ENCODE measurements at regions not wholly inside any gene's neighbourhood (a gene's known extent, or its start where the extent isn't known, plus 50 kb on each side); places are given as distances from the start of the nearest gene placed in this dataset.

DNA sequence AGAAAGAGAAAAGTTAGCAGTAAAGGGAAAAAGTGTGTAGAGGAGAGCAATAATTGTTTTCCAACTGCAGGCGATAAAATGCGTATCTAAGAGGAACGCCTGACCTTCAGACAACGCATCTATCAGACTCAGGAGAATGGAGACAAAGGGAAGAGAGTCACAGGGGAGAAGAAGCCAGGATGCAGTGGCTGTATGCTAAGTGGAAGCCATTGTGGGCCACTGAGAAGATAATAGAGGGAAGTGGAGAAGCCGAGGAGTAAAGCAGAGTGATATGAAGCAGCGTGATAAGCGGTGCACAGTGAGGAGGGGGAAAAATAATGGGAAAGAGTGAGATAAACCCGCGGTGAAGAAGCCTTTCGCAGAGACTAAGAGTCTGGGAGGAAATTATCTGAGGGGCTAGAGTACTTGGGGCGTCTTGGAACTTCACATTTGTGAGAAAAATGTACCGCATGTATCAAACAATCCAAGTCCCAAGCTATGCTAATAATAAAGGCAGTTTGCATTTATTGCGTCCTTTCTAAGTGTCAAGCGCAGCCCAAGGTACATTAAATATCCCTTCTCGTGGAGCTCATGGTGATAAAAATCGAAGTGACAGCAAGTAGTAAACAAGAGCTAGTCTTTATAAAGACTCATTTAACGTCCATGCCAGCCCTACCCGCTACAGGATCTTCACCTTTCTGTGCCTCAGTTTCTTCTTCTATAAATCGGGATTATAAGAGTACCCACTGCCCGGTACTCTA, 259.8 kb upstream of the PROX1 start:
- no peak for ATAC-seq (replicated peaks)
- no peaks in the 10 kb centered on the region for H3K27me3 Mint-ChIP-seq
- no peaks in the 10 kb centered on the region for H3K4me1 Mint-ChIP-seq
- H3K27ac Mint-ChIP-seq: no peak overlapping the region
- H3K9me3 Mint-ChIP-seq: peaks cover 19% of the 10 kb centered on the region
- no peak overlapping the region for H3K4me3 Mint-ChIP-seq
- H3K36me3 Mint-ChIP-seq (ENCODE audit: low read depth): no peaks in the 10 kb centered on the region

DNA sequence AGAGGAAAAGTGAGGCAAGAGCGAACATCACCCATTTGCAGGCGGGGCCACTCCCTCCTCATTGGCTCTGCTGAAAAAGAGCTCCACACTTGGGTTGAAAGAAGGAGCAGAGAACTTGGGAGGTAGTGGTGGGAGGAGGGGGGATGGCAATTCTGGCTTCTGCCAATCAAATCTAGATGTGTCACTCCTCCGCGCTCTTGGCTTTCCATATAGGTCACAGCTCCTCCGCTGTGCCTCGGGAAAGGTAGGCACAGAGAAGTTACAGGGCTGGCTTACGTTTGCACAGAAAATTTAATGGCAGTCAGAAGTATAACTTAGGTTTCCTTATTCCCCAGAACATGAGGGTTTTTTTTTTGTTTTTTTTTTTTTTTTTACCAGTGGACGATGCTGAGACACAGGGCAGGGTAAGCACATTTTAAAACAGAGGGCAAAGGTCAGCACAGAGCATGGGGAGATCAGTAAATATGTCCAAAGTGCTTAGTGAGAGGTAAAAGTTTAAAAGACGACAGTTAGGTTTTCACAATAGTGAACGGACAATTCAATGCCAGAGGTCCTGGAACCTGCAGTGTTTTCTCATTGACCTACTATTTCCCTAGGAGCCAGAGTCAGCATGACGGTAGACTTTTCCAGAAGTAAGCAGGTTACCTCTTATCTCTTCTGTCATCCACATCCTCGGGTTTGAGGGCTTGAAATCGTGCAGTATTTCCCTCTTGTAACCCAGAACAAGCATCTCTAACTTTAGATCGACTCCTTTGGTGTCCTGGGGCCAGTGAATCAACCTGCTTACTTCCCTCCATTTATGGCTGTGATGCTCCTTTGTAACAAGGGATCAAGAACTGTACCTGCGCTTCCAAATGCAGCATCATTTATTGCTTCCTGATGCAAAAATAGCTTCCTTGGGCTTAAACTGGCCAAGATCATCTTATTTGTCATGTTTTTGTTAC, 258.9 kb upstream of the PROX1 start:
- no peaks in the 10 kb centered on the region for H3K36me3 Mint-ChIP-seq (ENCODE audit: low read depth)
- H3K4me1 Mint-ChIP-seq: no peaks in the 10 kb centered on the region
- H3K9me3 Mint-ChIP-seq: peaks cover 19% of the 10 kb centered on the region
- ATAC-seq (replicated peaks): no peak
- H3K4me3 Mint-ChIP-seq: no peak overlapping the region
- no peaks in the 10 kb centered on the region for H3K27me3 Mint-ChIP-seq
- no peak overlapping the region for H3K27ac Mint-ChIP-seq

DNA sequence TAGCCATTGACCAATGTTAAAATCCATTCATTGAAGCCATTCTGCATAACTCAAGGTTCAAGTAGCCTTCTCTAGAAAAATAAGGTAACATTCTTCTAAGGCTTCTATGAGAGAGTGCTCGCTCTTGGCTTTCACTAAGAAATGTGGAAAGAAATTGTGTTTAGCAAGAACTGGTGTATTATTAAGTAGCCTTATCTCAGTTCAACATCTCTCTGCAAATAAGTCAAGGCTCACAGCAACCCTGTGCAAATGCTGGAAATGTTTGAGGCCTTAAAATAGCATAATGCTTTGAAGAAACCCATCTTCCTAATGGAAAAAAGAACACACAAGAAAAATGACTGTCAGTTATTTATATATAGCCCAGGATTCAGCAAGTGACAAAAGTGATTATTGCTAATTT, 254.1 kb upstream of the PROX1 start:
- Mint-ChIP-seq H3K27ac (no peak overlapping the region), H3K36me3 (ENCODE audit: low read depth) (no peaks in the 10 kb centered on the region), H3K9me3 (peaks cover 14% of the 10 kb centered on the region), H3K4me3 (no peak overlapping the region), H3K4me1 (no peaks in the 10 kb centered on the region), H3K27me3 (no peaks in the 10 kb centered on the region)
- no peak for ATAC-seq (replicated peaks)

- ATAC-seq (replicated peaks): no peak
- H3K36me3 Mint-ChIP-seq (ENCODE audit: low read depth): no peaks in the 10 kb centered on the region
- H3K9me3 Mint-ChIP-seq: peaks cover 8% of the 10 kb centered on the region
- no peak overlapping the region for H3K4me3 Mint-ChIP-seq
- no peak overlapping the region for H3K27ac Mint-ChIP-seq
- H3K4me1 Mint-ChIP-seq: no peaks in the 10 kb centered on the region
- H3K27me3 Mint-ChIP-seq: no peaks in the 10 kb centered on the region
Observed at GRCh38 chr1:213737398-213738035, 250.3 kb upstream of the PROX1 start.

GRCh38 chr1:213738658-213739057, 249.1 kb upstream of the PROX1 start:
- no peaks in the 10 kb centered on the region for H3K36me3 Mint-ChIP-seq (ENCODE audit: low read depth)
- no peaks in the 10 kb centered on the region for H3K4me1 Mint-ChIP-seq
- ATAC-seq (replicated peaks): no peak
- no peak overlapping the region for H3K4me3 Mint-ChIP-seq
- no peak overlapping the region for H3K27ac Mint-ChIP-seq
- peaks cover 6% of the 10 kb centered on the region for H3K9me3 Mint-ChIP-seq
- H3K27me3 Mint-ChIP-seq: no peaks in the 10 kb centered on the region

- no peak for ATAC-seq (replicated peaks)
- Mint-ChIP-seq H3K36me3 (ENCODE audit: low read depth) (no peaks in the 10 kb centered on the region), H3K9me3 (peaks cover 3% of the 10 kb centered on the region), H3K27ac (no peak overlapping the region), H3K4me3 (no peak overlapping the region), H3K27me3 (no peaks in the 10 kb centered on the region), H3K4me1 (no peaks in the 10 kb centered on the region)
Observed at GRCh38 chr1:213742992-213743391, 244.8 kb upstream of the PROX1 start.

GRCh38 chr1:213744780-213745179, 243.0 kb upstream of the PROX1 start:
- H3K4me3 Mint-ChIP-seq: no peak overlapping the region

GRCh38 chr1:213745451-213745850, 242.3 kb upstream of the PROX1 start:
- Mint-ChIP-seq H3K27me3 (peaks cover 4% of the 10 kb centered on the region), H3K9me3 (peaks cover 7% of the 10 kb centered on the region), H3K27ac (no peak overlapping the region), H3K36me3 (ENCODE audit: low read depth) (no peaks in the 10 kb centered on the region), H3K4me3 (no peak overlapping the region), H3K4me1 (no peaks in the 10 kb centered on the region)
- no peak for ATAC-seq (replicated peaks)

More at GRCh38 chr1:213744780-213745179, 243.0 kb upstream of the PROX1 start:
- Mint-ChIP-seq H3K4me1 (no peaks in the 10 kb centered on the region), H3K9me3 (peaks cover 3% of the 10 kb centered on the region), H3K27me3 (no peaks in the 10 kb centered on the region), H3K27ac (no peak overlapping the region), H3K36me3 (ENCODE audit: low read depth) (no peaks in the 10 kb centered on the region)
- no peak for ATAC-seq (replicated peaks)

GRCh38 chr1:213749558-213749957, 238.2 kb upstream of the PROX1 start:
- no peak for ATAC-seq (replicated peaks)
- no peaks in the 10 kb centered on the region for H3K36me3 Mint-ChIP-seq (ENCODE audit: low read depth)
- H3K4me1 Mint-ChIP-seq: no peaks in the 10 kb centered on the region
- H3K27ac Mint-ChIP-seq: no peak overlapping the region
- H3K4me3 Mint-ChIP-seq: no peak overlapping the region
- H3K27me3 Mint-ChIP-seq: peaks cover 4% of the 10 kb centered on the region
- H3K9me3 Mint-ChIP-seq: peaks cover 9% of the 10 kb centered on the region

DNA sequence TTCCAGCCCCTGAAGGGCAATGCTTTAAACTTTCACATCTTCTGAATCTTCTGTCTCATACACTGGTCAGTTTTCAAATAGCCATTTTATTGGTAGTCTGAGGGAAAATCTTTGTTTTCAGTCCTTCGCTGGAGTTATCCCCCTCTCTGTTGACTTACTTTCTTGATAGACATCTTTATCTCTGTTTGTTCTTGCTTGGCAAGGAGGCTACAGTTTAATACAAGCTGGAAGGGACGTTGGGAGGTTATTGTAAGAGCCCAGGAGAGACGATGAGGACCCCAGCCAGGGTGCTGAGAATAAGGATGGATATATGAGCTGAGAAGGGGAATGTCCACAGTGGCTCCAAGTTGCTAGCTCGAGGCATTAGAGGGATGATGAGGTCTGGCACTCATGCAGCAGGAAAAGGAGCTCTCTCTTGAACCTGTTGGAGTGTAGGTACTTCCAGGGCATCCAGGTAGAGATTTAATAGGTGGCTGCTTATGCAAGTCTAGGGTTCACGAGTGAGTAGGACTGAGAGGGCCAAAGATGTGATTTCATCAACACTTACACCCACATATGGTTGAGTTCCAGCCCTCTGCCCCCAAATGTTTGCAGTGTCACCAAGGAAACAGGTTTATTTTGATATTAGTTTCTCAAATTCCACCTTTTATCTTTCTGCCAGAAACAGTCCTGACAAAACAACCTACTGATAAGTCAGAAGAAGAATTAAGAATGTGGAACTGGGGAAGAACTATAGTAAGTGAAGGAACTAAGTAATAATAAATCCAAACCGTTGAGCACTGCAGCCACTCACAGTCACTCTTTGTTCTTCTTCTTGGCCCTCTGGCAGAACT, 237.3 kb upstream of the PROX1 start:
- H3K9me3 Mint-ChIP-seq: peaks cover 9% of the 10 kb centered on the region
- no peak for ATAC-seq (replicated peaks)
- H3K4me1 Mint-ChIP-seq: no peaks in the 10 kb centered on the region
- peaks cover 4% of the 10 kb centered on the region for H3K27me3 Mint-ChIP-seq
- no peak overlapping the region for H3K4me3 Mint-ChIP-seq
- H3K27ac Mint-ChIP-seq: no peak overlapping the region
- H3K36me3 Mint-ChIP-seq (ENCODE audit: low read depth): no peaks in the 10 kb centered on the region

- H3K4me1 Mint-ChIP-seq: no peaks in the 10 kb centered on the region
- ATAC-seq (replicated peaks): no peak
- H3K27me3 Mint-ChIP-seq: peaks cover 4% of the 10 kb centered on the region
- no peak overlapping the region for H3K27ac Mint-ChIP-seq
- no peaks in the 10 kb centered on the region for H3K36me3 Mint-ChIP-seq (ENCODE audit: low read depth)
- H3K9me3 Mint-ChIP-seq: peaks cover 9% of the 10 kb centered on the region
- H3K4me3 Mint-ChIP-seq: no peak overlapping the region
Observed at GRCh38 chr1:213751064-213751397, 236.7 kb upstream of the PROX1 start.

GRCh38 chr1:213759359-213760181, 228.2 kb upstream of the PROX1 start:
- Mint-ChIP-seq H3K27me3 (peaks cover 2% of the 10 kb centered on the region), H3K4me3 (no peak overlapping the region), H3K27ac (no peak overlapping the region), H3K9me3 (no peaks in the 10 kb centered on the region), H3K4me1 (no peaks in the 10 kb centered on the region), H3K36me3 (ENCODE audit: low read depth) (no peaks in the 10 kb centered on the region)
- no peak for ATAC-seq (replicated peaks)

- no peaks in the 10 kb centered on the region for H3K4me1 Mint-ChIP-seq
- peaks cover 4% of the 10 kb centered on the region for H3K27me3 Mint-ChIP-seq
- H3K4me3 Mint-ChIP-seq: peak overlapping the region; percentile 36
- H3K27ac Mint-ChIP-seq: no peak overlapping the region
- ATAC-seq (replicated peaks): peak; percentile 89
- H3K9me3 Mint-ChIP-seq: peaks cover 6% of the 10 kb centered on the region
- no peaks in the 10 kb centered on the region for H3K36me3 Mint-ChIP-seq (ENCODE audit: low read depth)
Observed at GRCh38 chr1:213761845-213762407, 225.8 kb upstream of the PROX1 start.

All from activated T-helper 17 cell treated with anti-CD3 and anti-CD28 coated beads, Interleukin-2, amount 50 U/mL, for 72 hours (primary cell).